HepG2 (cell line): ENCODE measurements at regions not wholly inside any gene's neighbourhood (a gene's known extent, or its start where the extent isn't known, plus 50 kb on each side); places are given as distances from the start of the nearest gene placed in this dataset.

Experiments used
- ATAC-seq: fragments of 200-7000 bp; cut with Tn5 transposase; 3 replicates; pipeline ENCODE4 v1.9.1; 2020; ENCODE audit warnings: mild to moderate bottlenecking, moderate library complexity
- BruUV-seq: library from RNA; stranded (reverse); fragments of 400-500 nt; replicated peaks from 2 replicates; lab custom pipeline; 2021; lab: Mats Ljungman, UMichigan
- CTCF ChIA-PET: fragments of 300-600 bp; formaldehyde crosslinking; extraction: SDS; loops from one replicate; lab custom pipeline; 2021; ENCODE audit warnings: low total read pairs, inconsistent platforms, low intra/inter-chr PET ratio; lab: Yijun Ruan, JAX
- POLR2A ChIA-PET: fragments of 350-600 bp; sonication (Branson Sonifier 250); formaldehyde crosslinking; loops from one replicate; lab custom pipeline; 2020; ENCODE audit warnings: antibody characterized with exemption, inconsistent platforms; lab: Yijun Ruan, JAX
- DNase-seq: peaks from one replicate; pipeline ENCODE4 v3.0.0-alpha.2; 2015; ENCODE audit warnings: low spot score
- FAIRE-seq: peaks from 3 replicates; lab custom pipeline; 2011; peaks lifted over from hg19 to GRCh38; lab: Jason Lieb, UNC
- H2AFZ ChIP-seq: one replicate; pipeline ENCODE4 v1.6.1; 2011; ENCODE audit warnings: low read length, inconsistent platforms
- H3K27ac ChIP-seq: fragments of 300-600 bp; 3 replicates; pipeline ENCODE4 v1.8.0; 2011; ENCODE audit warnings: mixed run types, mild to moderate bottlenecking, mixed read lengths, low read length, inconsistent platforms; ENCODE audit not compliant: insufficient read depth; ENCODE audit errors: extremely low read length
- H3K27me3 ChIP-seq, 2 experiments: fragments of 200-600 bp in 1 of 2; 2 replicates in 1 of 2; 3 replicates in 1 of 2; pipeline versions ENCODE4 v1.6.0 to v1.8.0; 2011; ENCODE audit warnings: low read length in 2 of 2, mild to moderate bottlenecking in 2 of 2, moderate library complexity in 2 of 2, inconsistent platforms in 1 of 2; ENCODE audit not compliant: insufficient read depth in 2 of 2, control insufficient read depth in 1 of 2
- H3K36me3 ChIP-seq, 2 experiments: fragments of 200-600 bp in 1 of 2; replicated peaks in 1 of 2; 2 replicates in 1 of 2; 3 replicates in 1 of 2; pipeline versions ENCODE4 v1.5.1 to v1.8.0; 2011; ENCODE audit warnings: low read length in 2 of 2, inconsistent platforms in 1 of 2; ENCODE audit not compliant: insufficient read depth in 2 of 2, control insufficient read depth in 1 of 2
- H3K4me1 ChIP-seq: 2 replicates; pipeline ENCODE4 v1.5.1; 2012; ENCODE audit warnings: low read length, inconsistent platforms; ENCODE audit not compliant: insufficient read depth
- H3K4me2 ChIP-seq: 2 replicates; pipeline ENCODE4 v1.6.0; 2011; ENCODE audit warnings: low read depth, low read length, inconsistent platforms
- H3K4me3 ChIP-seq, 3 experiments: fragments of 200-600 bp in 1 of 3; sonication (generic), shearing (Covaris generic) in 1 of 3; replicated peaks in 1 of 3; 2 replicates each; pipeline ENCODE4 v1.5.1; 2011 to 2016; ENCODE audit warnings: low read length in 3 of 3, inconsistent platforms in 2 of 3, low read depth in 2 of 3, mild to moderate bottlenecking in 2 of 3, control low read depth in 1 of 3, mixed read lengths in 1 of 3; ENCODE audit not compliant: insufficient read depth in 1 of 3
- H3K79me2 ChIP-seq: one replicate; pipeline ENCODE4 v1.6.1; 2011; ENCODE audit warnings: low read length, inconsistent platforms; ENCODE audit not compliant: insufficient read depth
- H3K9ac ChIP-seq: 2 replicates; pipeline ENCODE4 v1.6.0; 2011; ENCODE audit warnings: mild to moderate bottlenecking, low read depth, low read length, inconsistent platforms; ENCODE audit not compliant: insufficient read depth
- H3K9me3 ChIP-seq: 2 replicates; pipeline ENCODE4 v1.5.1; 2012; ENCODE audit warnings: mild to moderate bottlenecking, low read length
- H4K20me1 ChIP-seq: 2 replicates; pipeline ENCODE4 v1.6.0; 2011; ENCODE audit warnings: inconsistent platforms, mild to moderate bottlenecking, low read length, moderate library complexity; ENCODE audit not compliant: insufficient read depth
- ATF2 ChIP-seq: sonication (generic); formaldehyde crosslinking; IDR thresholded peaks from 2 replicates; pipeline ENCODE4 v1.4.0; 2020; ENCODE audit warnings: missing genetic modification reagents
- CEBPB ChIP-seq: IDR thresholded peaks from 2 replicates; pipeline ENCODE4 v1.6.1; 2011; ENCODE audit warnings: low read depth, low read length, improper control_type of control experiment, borderline replicate concordance
- HNF1B ChIP-seq: sonication (generic); formaldehyde crosslinking; IDR thresholded peaks from 2 replicates; pipeline ENCODE4 v1.5.1; 2020; ENCODE audit warnings: mild to moderate bottlenecking, moderate library complexity, missing genetic modification reagents
- HNRNPK ChIP-seq: fragments of 200-400 bp; formaldehyde crosslinking; IDR thresholded peaks from 2 replicates; pipeline ENCODE4 v1.6.1; 2018; ENCODE audit warnings: low read length, low read depth, moderate library complexity, mild to moderate bottlenecking; ENCODE audit not compliant: poor library complexity, severe bottlenecking
- SETDB1 ChIP-seq: sonication (generic); formaldehyde crosslinking; IDR thresholded peaks from 2 replicates; pipeline ENCODE4 v1.5.1; 2020; ENCODE audit warnings: missing genetic modification reagents, mild to moderate bottlenecking, borderline replicate concordance
- SMAD1 ChIP-seq: sonication (generic); formaldehyde crosslinking; IDR thresholded peaks from 2 replicates; pipeline ENCODE4 v1.4.0; 2020; ENCODE audit warnings: missing genetic modification reagents, low read depth, mild to moderate bottlenecking, borderline replicate concordance
- SP1 ChIP-seq, 2 experiments: fragments of 450-650 bp in 1 of 2; sonication (generic) in 1 of 2; formaldehyde crosslinking in 1 of 2; IDR thresholded peaks; 2 replicates each; pipeline versions ENCODE4 v1.4.0 to v1.6.1; 2016 to 2020; ENCODE audit warnings: missing genetic modification reagents in 1 of 2
- SYNCRIP ChIP-seq: fragments of 200-400 bp; formaldehyde crosslinking; IDR thresholded peaks from 2 replicates; pipeline ENCODE4 v1.6.1; 2018; ENCODE audit warnings: mild to moderate bottlenecking, low read depth, low read length; ENCODE audit not compliant: insufficient read depth
- U2AF2 ChIP-seq: fragments of 200-400 bp; formaldehyde crosslinking; IDR thresholded peaks from 2 replicates; pipeline ENCODE4 v1.6.1; 2017; ENCODE audit warnings: low read depth, mild to moderate bottlenecking, low read length
- ZNF431 ChIP-seq: sonication (generic); formaldehyde crosslinking; IDR thresholded peaks from 2 replicates; pipeline ENCODE4 v1.9.0; 2022; ENCODE audit warnings: missing genetic modification reagents, low read depth, mild to moderate bottlenecking, borderline replicate concordance
- ZZZ3 ChIP-seq: sonication (generic); formaldehyde crosslinking; IDR thresholded peaks from 2 replicates; pipeline ENCODE4 v1.4.0; 2020; ENCODE audit warnings: missing genetic modification reagents, mild to moderate bottlenecking, borderline replicate concordance
- in situ Hi-C: cut with HindIII; loops from 2 replicates; pipeline ENCODE4 v1.10.0; 2017; ENCODE audit warnings: low pct_unique_long_range_greater_than_20kb; ENCODE audit not compliant: extremely low pct_ligation_motif_present
- intact Hi-C: fragments of 100-400 bp; cut with micrococcal nuclease; formaldehyde crosslinking; loops from one replicate; pipeline ENCODE4 v1.10.0; 2022; ENCODE audit not compliant: unreplicated experiment
- TF ChIP-seq, protein P1 (sequence below): sonication (generic); formaldehyde crosslinking; IDR thresholded peaks from 2 replicates; pipeline ENCODE4 v1.5.1; 2020; ENCODE audit warnings: missing genetic modification reagents, mild to moderate bottlenecking, borderline replicate concordance
- TF ChIP-seq, protein P2 (sequence below): sonication (generic); formaldehyde crosslinking; IDR thresholded peaks from 2 replicates; pipeline ENCODE4 v1.4.0; 2020; ENCODE audit warnings: missing genetic modification reagents, mild to moderate bottlenecking, borderline replicate concordance

GRCh38 chr17:13297183-13297582 is 279.4 kb upstream of the ELAC2 start (continued):
- no peak for TF ChIP-seq CEBPB
- TF ChIP-seq, protein P1, sequence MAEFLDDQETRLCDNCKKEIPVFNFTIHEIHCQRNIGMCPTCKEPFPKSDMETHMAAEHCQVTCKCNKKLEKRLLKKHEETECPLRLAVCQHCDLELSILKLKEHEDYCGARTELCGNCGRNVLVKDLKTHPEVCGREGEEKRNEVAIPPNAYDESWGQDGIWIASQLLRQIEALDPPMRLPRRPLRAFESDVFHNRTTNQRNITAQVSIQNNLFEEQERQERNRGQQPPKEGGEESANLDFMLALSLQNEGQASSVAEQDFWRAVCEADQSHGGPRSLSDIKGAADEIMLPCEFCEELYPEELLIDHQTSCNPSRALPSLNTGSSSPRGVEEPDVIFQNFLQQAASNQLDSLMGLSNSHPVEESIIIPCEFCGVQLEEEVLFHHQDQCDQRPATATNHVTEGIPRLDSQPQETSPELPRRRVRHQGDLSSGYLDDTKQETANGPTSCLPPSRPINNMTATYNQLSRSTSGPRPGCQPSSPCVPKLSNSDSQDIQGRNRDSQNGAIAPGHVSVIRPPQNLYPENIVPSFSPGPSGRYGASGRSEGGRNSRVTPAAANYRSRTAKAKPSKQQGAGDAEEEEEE (CRISPR knock-in tag) = no peak

- FAIRE-seq (no peak), DNase-seq (no peak), ATAC-seq (no peak)
- Histone ChIP-seq H3K36me3 (no peaks in the 10 kb centered on the region), H3K4me2 (no peak overlapping the region), H3K4me3 (no peak overlapping the region), H3K4me1 (peaks cover 10% of the 10 kb centered on the region; the same call in 1 of the 2 replicates), H3K27ac (no peak overlapping the region), H3K27me3 (no peaks in the 10 kb centered on the region), H2AFZ (no peak overlapping the region), H3K79me2 (no peaks in the 10 kb centered on the region), H4K20me1 (no peaks in the 10 kb centered on the region), H3K9ac (no peak overlapping the region), H3K9me3 (no peaks in the 10 kb centered on the region)
- BruUV-seq = no TSS peak
- ChIA-PET CTCF (no interaction called here), POLR2A (no interaction called here)
- in situ Hi-C loops = no loop called here
- intact Hi-C loops = no loop called here
- TF ChIP-seq, protein P2, sequence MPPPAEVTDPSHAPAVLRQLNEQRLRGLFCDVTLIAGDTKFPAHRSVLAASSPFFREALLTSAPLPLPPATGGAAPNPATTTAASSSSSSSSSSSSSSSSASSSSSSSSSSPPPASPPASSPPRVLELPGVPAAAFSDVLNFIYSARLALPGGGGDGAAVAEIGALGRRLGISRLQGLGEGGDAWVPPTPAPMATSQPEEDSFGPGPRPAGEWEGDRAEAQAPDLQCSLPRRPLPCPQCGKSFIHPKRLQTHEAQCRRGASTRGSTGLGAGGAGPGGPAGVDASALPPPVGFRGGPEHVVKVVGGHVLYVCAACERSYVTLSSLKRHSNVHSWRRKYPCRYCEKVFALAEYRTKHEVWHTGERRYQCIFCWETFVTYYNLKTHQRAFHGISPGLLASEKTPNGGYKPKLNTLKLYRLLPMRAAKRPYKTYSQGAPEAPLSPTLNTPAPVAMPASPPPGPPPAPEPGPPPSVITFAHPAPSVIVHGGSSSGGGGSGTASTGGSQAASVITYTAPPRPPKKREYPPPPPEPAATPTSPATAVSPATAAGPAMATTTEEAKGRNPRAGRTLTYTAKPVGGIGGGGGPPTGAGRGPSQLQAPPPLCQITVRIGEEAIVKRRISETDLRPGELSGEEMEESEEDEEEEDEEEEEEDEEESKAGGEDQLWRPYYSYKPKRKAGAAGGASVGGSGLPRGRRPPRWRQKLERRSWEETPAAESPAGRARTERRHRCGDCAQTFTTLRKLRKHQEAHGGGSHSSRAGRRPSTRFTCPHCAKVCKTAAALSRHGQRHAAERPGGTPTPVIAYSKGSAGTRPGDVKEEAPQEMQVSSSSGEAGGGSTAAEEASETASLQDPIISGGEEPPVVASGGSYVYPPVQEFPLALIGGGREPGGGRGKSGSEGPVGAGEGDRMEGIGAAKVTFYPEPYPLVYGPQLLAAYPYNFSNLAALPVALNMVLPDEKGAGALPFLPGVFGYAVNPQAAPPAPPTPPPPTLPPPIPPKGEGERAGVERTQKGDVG = no peak
- no peak for TF ChIP-seq HNF1B (CRISPR knock-in tag)
- no peak for TF ChIP-seq SYNCRIP
- TF ChIP-seq SMAD1 (CRISPR knock-in tag) = no peak
- TF ChIP-seq ZZZ3 (CRISPR knock-in tag) = no peak
- no peak for TF ChIP-seq ZNF431
- TF ChIP-seq ATF2 (CRISPR knock-in tag) = no peak
- peak; percentile 66; the same call in 1 of the 2 replicates for TF ChIP-seq U2AF2
- no peak for TF ChIP-seq SP1 (IDR thresholded peaks at IDR 0.05)
- no peak for TF ChIP-seq SP1 (CRISPR knock-in tag; IDR thresholded peaks at IDR 0.05)
- TF ChIP-seq HNRNPK = peak; percentile 75
- TF ChIP-seq SETDB1 (CRISPR knock-in tag) = no peak
Observed at GRCh38 chr17:13293421-13293820, 275.6 kb upstream of the ELAC2 start.
